Stimulated activated CD4-positive, alpha-beta T cell treated with anti-CD3 and anti-CD28 coated beads, Interleukin-12 subunit alpha, Interleukin-12 subunit beta, amount 100 ng/mL, for 48 hours (primary cell): ENCODE measurements at regions not wholly inside any gene's neighbourhood (a gene's known extent, or its start where the extent isn't known, plus 50 kb on each side); places are given as distances from the start of the nearest gene placed in this dataset.

Experiments
- DNase-seq, 3 donors: peaks; one replicate each; pipeline ENCODE4 v3.0.0-alpha.2; 2020; ENCODE audit warnings: low read depth in 2 of 3, low spot score in 1 of 3

- no peak for DNase-seq
Measured at GRCh38 chr2:150020937-150021673, 433.5 kb upstream of the MMADHC start.

GRCh38 chr2:150020221-150020620 is 432.6 kb upstream of the MMADHC start:
- DNase-seq = no peak

- no peak for DNase-seq
Measured at GRCh38 chr2:150019063-150019462, 431.5 kb upstream of the MMADHC start.

GRCh38 chr2:150012986-150013385 is 425.4 kb upstream of the MMADHC start:
- DNase-seq = no peak

- no peak for DNase-seq
Measured at GRCh38 chr2:150011161-150011730, 423.7 kb upstream of the MMADHC start.

- no peak for DNase-seq
Measured at GRCh38 chr2:150008901-150009300, 421.3 kb upstream of the MMADHC start.

GRCh38 chr2:150007815-150008430 is 420.3 kb upstream of the MMADHC start:
- DNase-seq = no peak

GRCh38 chr2:150006591-150006990 is 419.0 kb upstream of the MMADHC start:
- no peak for DNase-seq

- DNase-seq = no peak
Measured at GRCh38 chr2:150003544-150003943, 416.0 kb upstream of the MMADHC start.

GRCh38 chr2:150001788-150002187 is 414.2 kb upstream of the MMADHC start:
- no peak for DNase-seq

GRCh38 chr2:149996901-149997300 is 409.3 kb upstream of the MMADHC start:
- no peak for DNase-seq

- DNase-seq = no peak
Measured at GRCh38 chr2:149994057-149994728, 406.6 kb upstream of the MMADHC start.

- no peak for DNase-seq
Measured at GRCh38 chr2:149993316-149993715, 405.7 kb upstream of the MMADHC start.

- no peak for DNase-seq
Measured at GRCh38 chr2:149991576-149991975, 404.0 kb upstream of the MMADHC start.

GRCh38 chr2:149990965-149991364 is 403.4 kb upstream of the MMADHC start:
- no peak for DNase-seq

- no peak for DNase-seq
Measured at GRCh38 chr2:149989447-149990063, 402.0 kb upstream of the MMADHC start.

- no peak for DNase-seq
Measured at GRCh38 chr2:149988361-149988760, 400.8 kb upstream of the MMADHC start.

GRCh38 chr2:149986861-149987260 is 399.3 kb upstream of the MMADHC start:
- DNase-seq = no peak

GRCh38 chr2:149984311-149984710 is 396.7 kb upstream of the MMADHC start:
- no peak for DNase-seq

GRCh38 chr2:149972066-149972465 is 384.5 kb upstream of the MMADHC start:
- DNase-seq = no peak

GRCh38 chr2:149954981-149955600 is 367.5 kb upstream of the MMADHC start:
- DNase-seq = no peak
